ENCODE measurements at regions not wholly inside any gene's neighbourhood (a gene's known extent, or its start where the extent isn't known, plus 50 kb on each side); places are given as distances from the start of the nearest gene placed in this dataset.
"Not testable (repeated sequence)": the region's sequence is repeated elsewhere in the genome, so short reads cannot be mapped to it uniquely, and the experiment has no call there.

DNA sequence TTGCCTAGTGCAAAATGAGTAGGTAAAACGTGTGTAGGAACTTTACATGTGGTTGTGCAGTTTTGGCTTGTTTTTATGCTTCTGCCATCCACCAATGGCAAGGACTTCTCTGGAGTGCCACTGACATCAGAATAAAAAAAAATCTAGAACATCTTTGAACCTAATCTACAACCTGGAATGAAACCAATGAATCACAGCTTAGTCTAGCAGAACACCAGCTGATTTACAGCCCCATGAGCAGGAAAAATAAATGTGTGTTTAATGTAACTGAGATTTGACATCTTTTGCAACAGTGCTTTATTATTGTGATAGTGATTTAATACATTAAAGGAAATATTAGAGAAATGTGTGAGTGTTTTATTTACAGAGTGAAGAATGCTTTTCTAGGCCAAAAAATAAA is 995.1 kb downstream of the PCDH7 start:
- no peaks in the 10 kb centered on the region for H3K36me3 Mint-ChIP-seq (ENCODE audit: low read depth)
- no peaks in the 10 kb centered on the region for H3K27me3 Mint-ChIP-seq (ENCODE audit: insufficient read depth)
- H3K9me3 Mint-ChIP-seq = peaks cover 28% of the 10 kb centered on the region
- no peak overlapping the region for H3K27ac Mint-ChIP-seq
- no peak for DNase-seq
- H3K4me1 Mint-ChIP-seq (ENCODE audit: low read depth) = no peaks in the 10 kb centered on the region
- TF ChIP-seq CTCF (IDR thresholded peaks at IDR 0.05) = no peak
- no peak overlapping the region for H3K4me3 Mint-ChIP-seq

DNA sequence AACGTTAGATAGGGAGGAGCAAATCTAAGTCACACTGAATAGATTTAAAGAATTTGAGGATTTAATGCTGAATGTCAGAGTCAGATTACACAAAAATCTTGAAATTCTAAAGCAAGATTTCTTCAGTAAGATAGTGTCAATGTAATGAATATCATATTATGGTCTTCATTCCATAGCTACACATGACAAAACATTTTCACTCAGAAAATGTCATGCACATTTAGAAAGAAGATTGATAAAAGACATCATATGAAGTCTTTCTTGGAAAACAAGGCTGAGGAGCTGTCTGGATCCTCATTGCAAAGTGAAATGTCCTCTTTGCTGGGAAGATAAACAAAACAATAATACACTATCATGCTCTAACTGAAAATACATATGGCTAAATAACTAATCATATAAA is 1006.9 kb downstream of the PCDH7 start:
- H3K4me3 Mint-ChIP-seq = no peak overlapping the region
- no peak for DNase-seq
- H3K27me3 Mint-ChIP-seq (ENCODE audit: insufficient read depth) = no peaks in the 10 kb centered on the region
- H3K4me1 Mint-ChIP-seq (ENCODE audit: low read depth) = no peaks in the 10 kb centered on the region
- no peak for TF ChIP-seq CTCF (IDR thresholded peaks at IDR 0.05)
- no peaks in the 10 kb centered on the region for H3K36me3 Mint-ChIP-seq (ENCODE audit: low read depth)
- H3K27ac Mint-ChIP-seq = no peak overlapping the region
- H3K9me3 Mint-ChIP-seq = peaks cover 9% of the 10 kb centered on the region

GRCh38 chr4:31735004-31735403 is 1014.8 kb downstream of the PCDH7 start:
- Mint-ChIP-seq H3K4me3 (no peak overlapping the region), H3K36me3 (ENCODE audit: low read depth) (no peaks in the 10 kb centered on the region), H3K27ac (no peak overlapping the region), H3K9me3 (peaks cover 25% of the 10 kb centered on the region), H3K27me3 (ENCODE audit: insufficient read depth) (no peaks in the 10 kb centered on the region), H3K4me1 (ENCODE audit: low read depth) (no peaks in the 10 kb centered on the region)
- no peak for TF ChIP-seq CTCF (IDR thresholded peaks at IDR 0.05)
- no peak for DNase-seq

DNA sequence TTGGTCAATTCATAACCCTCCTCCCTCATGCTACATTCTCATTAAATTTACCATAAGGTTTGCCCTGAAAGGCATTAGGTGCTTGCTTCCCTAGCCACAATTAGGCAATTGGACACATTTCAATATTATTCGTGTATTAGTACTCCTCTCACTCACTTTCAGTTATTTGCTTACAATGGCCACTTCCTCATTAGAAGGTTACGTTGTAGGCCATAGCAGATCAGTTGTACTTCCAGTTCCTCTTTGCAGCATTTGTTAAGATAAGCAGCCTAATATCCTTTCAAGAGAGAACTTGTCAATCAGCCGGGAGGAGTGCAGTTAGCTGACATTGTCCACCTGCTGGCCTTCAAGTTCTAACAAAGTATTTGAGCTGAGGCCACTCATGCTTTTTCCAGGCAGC is 1017.2 kb downstream of the PCDH7 start:
- Mint-ChIP-seq H3K27ac (no peak overlapping the region), H3K4me3 (no peak overlapping the region), H3K27me3 (ENCODE audit: insufficient read depth) (no peaks in the 10 kb centered on the region), H3K4me1 (ENCODE audit: low read depth) (no peaks in the 10 kb centered on the region), H3K9me3 (peaks cover 28% of the 10 kb centered on the region), H3K36me3 (ENCODE audit: low read depth) (no peaks in the 10 kb centered on the region)
- TF ChIP-seq CTCF (IDR thresholded peaks at IDR 0.05) = no peak
- DNase-seq = no peak

GRCh38 chr4:31741326-31741725 is 1021.2 kb downstream of the PCDH7 start:
- TF ChIP-seq CTCF (IDR thresholded peaks at IDR 0.05) = no peak
- H3K36me3 Mint-ChIP-seq (ENCODE audit: low read depth) = peaks cover 4% of the 10 kb centered on the region; the same call in 1 of the 2 replicates
- H3K27me3 Mint-ChIP-seq (ENCODE audit: insufficient read depth) = no peaks in the 10 kb centered on the region
- no peak for DNase-seq
- H3K4me1 Mint-ChIP-seq (ENCODE audit: low read depth) = no peaks in the 10 kb centered on the region
- H3K4me3 Mint-ChIP-seq = no peak overlapping the region
- no peak overlapping the region for H3K27ac Mint-ChIP-seq
- H3K9me3 Mint-ChIP-seq = peaks cover 26% of the 10 kb centered on the region

DNA sequence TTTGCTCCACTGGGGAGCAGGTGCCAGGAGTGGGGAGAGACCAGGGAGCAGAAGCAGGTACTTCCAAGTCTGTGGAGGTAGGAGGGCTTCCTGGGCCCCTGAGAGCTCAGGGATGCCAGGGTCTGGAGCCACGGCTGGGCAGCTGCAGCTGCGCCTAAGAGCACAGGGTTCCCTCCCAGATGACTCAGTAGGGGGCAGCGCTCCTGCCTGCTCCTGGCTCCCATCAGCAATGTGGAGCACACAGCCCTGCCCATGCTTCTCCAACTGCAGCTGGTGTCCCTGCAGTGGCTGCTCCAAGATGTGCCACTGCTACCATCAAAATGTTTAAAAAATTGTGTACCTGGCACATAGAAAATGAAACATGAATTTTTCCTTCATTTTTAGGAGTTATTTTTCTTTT is 1028.2 kb downstream of the PCDH7 start:
- H3K4me1 Mint-ChIP-seq (ENCODE audit: low read depth) = no peaks in the 10 kb centered on the region
- H3K27me3 Mint-ChIP-seq (ENCODE audit: insufficient read depth) = no peaks in the 10 kb centered on the region

DNA sequence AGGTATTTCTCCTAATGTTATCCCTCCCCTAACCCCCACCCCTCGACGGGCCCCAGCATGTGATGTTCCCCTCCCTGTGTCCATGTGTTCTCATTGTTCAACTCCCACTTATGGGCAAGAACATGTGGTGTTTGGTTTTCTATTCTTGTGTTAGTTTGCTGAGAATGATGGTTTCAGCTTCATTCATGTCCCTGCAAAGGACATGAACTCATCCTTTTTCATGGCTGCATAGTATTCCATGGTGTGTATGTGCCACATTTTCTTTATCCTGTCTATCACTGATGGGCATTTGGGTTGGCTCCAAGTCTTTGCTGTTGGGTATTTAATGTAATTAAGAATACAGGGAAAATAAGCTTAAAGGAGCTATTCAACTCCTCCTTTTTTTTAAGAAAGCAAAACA is 1030.4 kb downstream of the PCDH7 start:
- H3K27me3 Mint-ChIP-seq (ENCODE audit: insufficient read depth); H3K27ac Mint-ChIP-seq; DNase-seq; H3K36me3 Mint-ChIP-seq (ENCODE audit: low read depth); H3K4me3 Mint-ChIP-seq; H3K4me1 Mint-ChIP-seq (ENCODE audit: low read depth): not testable (repeated sequence)
- H3K9me3 Mint-ChIP-seq = peaks cover 32% of the 10 kb centered on the region

More for the DNA sequence above, 1028.2 kb downstream of the PCDH7 start:
- Mint-ChIP-seq H3K9me3 (peaks cover 40% of the 10 kb centered on the region), H3K4me3 (no peak overlapping the region), H3K27ac (no peak overlapping the region), H3K36me3 (ENCODE audit: low read depth) (peaks cover 4% of the 10 kb centered on the region; the same call in 1 of the 2 replicates)
- no peak for TF ChIP-seq CTCF (IDR thresholded peaks at IDR 0.05)
- no peak for DNase-seq

All from HFFc6 (cell line).